NOMO-1 treated with DMSO at 0.1 percent for 48 hours (cell line): ENCODE measurements at regions not wholly inside any gene's neighbourhood (a gene's known extent, or its start where the extent isn't known, plus 50 kb on each side); places are given as distances from the start of the nearest gene placed in this dataset.

Experiments used
- DNase-seq: peaks from one replicate; lab custom pipeline; 2025; ENCODE audit not compliant: unreplicated experiment; lab: John Stamatoyannopoulos, UW

DNA sequence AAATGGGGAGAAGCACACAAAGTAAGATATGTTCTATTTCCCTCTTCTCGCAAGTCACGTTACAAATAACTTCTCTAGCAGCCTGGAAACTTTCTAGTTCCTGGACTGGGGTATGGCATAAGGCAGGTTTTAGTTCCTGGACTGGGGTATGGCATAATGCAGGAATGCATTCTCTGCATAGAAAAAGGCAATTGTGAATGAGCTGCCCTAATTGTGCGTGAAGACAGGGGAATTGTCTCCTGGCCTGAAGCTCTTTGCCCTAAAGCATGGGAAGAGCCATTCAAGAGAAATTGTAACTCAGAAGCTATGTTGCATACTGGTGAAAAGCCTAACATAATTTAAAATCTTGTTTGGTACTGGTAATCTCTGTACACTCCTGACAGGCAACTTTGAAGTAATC, 54.3 kb upstream of the CBLB start:
- no peak for DNase-seq

- no peak for DNase-seq
These were observed 58.9 kb upstream of the CBLB start for GRCh38 chr3:105927741-105928140.

DNA sequence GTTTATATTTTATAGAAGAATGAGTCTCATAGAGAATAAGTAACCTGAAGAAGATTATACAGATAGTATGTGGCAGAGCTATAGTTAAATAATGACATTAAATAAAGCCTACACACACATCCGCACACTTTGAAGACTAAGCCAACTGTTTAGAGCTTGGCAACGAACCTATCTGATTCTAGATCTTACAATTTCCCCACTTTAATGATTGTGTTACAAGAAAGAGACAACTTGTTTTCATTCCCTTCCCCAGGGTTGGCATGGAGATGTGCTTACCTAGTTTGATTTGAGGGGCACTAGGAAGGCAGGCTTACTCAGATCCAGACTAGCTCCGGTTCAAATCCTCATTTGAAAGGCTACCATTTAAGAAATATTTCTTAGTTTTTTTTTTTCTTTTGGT, 61.9 kb upstream of the CBLB start:
- no peak for DNase-seq

GRCh38 chr3:105931500-105931899, 62.7 kb upstream of the CBLB start:
- no peak for DNase-seq

GRCh38 chr3:105933871-105934270, 65.1 kb upstream of the CBLB start:
- no peak for DNase-seq

GRCh38 chr3:105938101-105938500, 69.3 kb upstream of the CBLB start:
- DNase-seq: no peak

GRCh38 chr3:105938806-105939205, 70.0 kb upstream of the CBLB start:
- DNase-seq: no peak

GRCh38 chr3:105944276-105944675, 75.5 kb upstream of the CBLB start:
- DNase-seq: no peak

DNA sequence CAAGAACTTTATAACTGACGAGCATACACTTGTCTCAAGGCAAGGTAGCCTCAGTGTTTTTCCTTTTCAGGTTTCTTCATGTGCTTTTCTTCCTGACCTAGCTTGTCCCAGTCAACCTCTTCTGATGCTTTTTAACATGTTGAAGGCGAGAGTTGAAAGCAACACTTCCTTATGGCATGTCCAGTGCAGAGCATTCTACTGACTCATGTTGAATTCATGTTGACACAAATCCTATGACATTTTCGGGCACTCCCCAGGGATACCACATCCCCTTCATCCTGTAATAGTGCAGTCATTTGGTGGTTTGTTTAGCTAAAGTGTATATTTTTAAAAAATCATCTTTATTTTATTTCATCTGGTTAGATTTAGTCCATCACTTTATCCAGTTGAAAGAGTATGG, 75.9 kb upstream of the CBLB start:
- DNase-seq: no peak

DNA sequence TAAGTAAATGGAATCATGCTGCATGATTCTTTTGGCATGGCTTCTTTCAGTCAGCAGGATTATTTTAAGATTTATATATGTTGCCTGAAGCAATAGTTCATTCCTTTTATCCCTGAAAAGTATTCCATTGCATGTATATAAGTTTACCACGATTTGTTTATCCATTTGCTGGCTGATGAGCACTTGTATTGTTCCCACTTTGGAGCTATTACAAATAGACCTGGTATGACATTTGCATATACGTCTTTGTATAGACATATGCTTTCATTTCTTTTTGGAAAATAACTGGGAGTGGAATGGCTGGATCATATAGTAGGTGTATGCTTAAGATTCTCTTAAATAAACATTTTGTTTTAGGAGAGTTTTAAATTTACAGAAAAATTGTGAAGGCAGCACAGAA, 79.3 kb upstream of the CBLB start:
- no peak for DNase-seq

DNA sequence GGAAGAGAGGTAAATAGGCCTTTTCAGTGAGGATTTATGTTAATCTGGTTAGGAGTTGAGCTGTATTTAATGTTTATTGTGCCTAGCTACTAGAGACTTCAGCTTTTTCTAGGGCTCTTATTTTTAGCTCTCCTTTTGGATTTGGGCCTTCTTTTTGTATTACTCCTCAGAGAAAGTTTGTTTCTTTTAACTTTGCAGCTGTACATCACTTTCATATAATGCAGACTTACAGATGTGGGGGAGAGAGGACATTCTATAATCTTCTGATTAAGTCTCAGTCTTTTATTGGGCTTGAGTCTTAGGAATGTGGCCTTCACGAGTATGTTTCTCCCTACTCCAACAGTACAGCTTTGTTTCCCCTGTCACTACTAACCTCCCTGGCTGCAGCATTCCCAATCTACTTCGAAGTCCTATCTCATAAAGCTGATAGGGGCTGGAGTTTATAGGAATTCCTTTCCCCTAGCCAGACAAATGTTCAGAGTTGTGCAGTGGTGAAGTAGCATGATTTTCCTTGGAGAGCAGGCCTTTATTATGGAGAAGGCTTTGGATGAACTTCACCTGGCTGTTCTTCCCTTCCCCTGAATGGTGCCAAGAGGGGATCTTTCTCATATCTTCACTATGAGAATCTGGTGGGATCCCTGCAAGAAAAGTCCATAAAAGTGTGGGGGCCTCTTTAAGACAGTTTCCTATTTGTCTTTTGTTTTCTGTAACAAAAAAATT, 82.2 kb upstream of the CBLB start:
- DNase-seq: no peak

DNA sequence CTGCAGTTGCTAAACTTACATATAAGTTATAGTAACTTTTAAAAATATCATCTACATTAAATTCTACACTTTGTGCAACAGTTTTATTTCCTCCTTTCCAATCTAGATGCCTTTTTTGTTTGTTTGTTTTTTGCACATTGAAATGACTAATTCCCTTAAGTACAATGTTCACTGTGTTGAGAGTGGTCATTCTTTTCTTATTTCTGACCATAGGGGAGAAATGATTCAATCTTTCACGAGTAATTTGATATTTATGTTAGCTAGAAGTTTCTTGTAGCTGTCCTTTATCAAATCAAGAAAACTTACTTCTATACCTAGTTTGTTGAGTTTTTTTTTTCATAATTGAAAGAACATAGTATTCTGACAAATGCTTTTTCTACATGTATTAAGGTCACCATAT, 85.0 kb upstream of the CBLB start:
- DNase-seq: no peak

- DNase-seq: no peak
These were observed 87.5 kb upstream of the CBLB start for GRCh38 chr3:105956306-105956705.

- DNase-seq: no peak
These were observed 88.9 kb upstream of the CBLB start for GRCh38 chr3:105957722-105958121.

DNA sequence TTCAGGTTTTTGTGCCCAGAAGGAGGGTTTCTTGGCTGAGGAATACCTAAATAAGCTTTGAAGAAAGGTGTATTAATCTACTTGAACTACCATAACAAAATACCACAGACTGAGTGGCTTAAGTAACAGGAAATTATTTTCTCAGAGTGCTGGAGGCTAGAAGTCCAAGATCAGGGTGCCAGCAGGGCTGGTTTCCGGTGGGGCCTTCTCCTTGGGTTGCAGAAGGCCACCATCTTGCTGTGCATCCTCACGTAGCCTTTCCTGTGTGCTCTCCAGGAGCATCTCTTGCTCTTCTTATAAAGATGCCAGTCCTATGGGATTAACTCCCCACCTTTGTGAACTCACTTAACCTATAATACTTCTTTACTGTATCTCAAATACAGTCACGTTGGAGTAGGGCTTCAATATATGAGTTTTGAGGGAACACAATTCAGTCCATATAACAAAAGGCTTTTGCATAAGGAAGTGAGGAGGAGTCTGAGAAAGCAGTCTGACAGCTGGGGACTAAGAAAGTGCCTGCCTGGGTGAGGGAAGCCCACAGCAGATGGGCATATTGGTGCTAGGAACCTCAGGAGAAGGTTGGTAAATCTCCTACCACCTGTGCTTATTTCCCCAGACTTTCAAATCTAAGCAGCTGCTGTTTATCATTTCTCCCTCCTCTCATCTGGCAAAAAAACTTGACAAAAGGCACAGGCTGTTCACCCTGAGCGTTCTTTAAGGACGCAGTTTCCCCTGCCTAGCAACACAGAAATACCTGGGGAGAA, 89.6 kb upstream of the CBLB start:
- no peak for DNase-seq

GRCh38 chr3:105959851-105960250, 91.0 kb upstream of the CBLB start:
- peak; percentile 84 for DNase-seq

DNA sequence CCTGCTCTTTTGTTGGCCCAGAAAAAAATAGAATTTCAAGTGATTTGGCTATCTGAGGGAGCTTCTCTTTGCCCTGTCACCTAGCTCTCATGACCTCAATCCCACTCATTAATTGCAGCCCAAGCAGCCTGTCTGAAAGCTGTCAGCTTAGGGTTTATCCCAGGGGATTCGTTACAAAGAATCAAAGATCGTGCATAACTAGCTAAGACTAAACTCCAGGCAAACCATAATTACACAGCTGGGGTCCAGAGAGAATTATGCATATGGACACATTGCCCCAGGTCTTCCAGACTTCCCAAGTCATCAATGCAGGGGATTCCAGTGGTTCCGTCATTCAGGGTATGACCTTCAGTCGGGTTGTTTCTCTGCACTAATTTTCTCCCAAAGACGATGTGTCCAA, 91.6 kb upstream of the CBLB start:
- no peak for DNase-seq

GRCh38 chr3:105963161-105963560, 94.3 kb upstream of the CBLB start:
- DNase-seq: no peak

DNA sequence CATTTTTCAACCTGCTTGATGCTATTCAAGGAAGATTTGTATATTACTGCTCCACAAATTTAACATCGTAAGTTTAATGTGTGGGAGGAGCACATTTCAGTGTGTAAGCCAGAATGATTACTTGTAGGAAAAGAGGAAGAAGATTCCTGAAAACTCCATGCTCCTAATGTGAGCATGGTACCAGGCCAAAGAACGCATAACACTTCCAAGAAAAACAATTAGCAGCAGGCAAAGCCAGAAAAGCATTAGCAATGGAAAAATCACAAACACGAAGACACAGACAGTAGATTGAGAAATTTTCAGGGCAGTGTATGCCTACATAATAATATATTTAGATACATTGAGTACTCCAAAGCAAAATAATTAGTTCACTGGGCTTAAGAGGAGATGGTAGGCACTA, 96.6 kb upstream of the CBLB start:
- no peak for DNase-seq

DNA sequence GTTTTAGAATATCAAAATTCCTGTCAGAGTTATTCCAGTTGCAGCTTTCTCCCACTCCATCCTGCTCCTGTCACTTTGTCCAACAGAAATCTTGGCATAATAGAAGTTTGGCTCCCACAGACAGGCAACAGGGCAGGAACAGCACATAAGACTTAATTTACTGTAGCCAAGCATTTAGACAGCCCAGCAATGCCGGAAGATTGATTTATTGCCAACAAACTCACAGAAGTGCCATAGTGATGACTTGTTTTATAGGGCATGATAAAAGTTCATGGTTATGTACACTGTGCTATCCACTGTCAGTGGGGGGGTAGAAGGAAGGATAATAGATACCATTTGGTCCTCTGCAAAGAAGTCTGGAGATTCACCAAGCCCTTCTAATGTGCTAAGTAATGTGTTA, 98.3 kb upstream of the CBLB start:
- DNase-seq: no peak

GRCh38 chr3:105970283-105970682, 101.5 kb upstream of the CBLB start:
- DNase-seq: peak; percentile 72

- DNase-seq: no peak
These were observed 103.3 kb upstream of the CBLB start for GRCh38 chr3:105972069-105972468.

- no peak for DNase-seq
These were observed 105.6 kb upstream of the CBLB start for GRCh38 chr3:105974381-105974780.
